Stomach (tissue), 8 donors: ENCODE measurements at regions not wholly inside any gene's neighbourhood (a gene's known extent, or its start where the extent isn't known, plus 50 kb on each side); places are given as distances from the start of the nearest gene placed in this dataset.
"Not testable (repeated sequence)": the region's sequence is repeated elsewhere in the genome, so short reads cannot be mapped to it uniquely, and the experiment has no call there.

Experiments used
- DNase-seq, 2 donors: peaks; one replicate each; pipeline versions ENCODE4 v3.0.0 to v3.0.0-alpha.2; 2013 to 2019
- H3K27ac ChIP-seq, 5 donors: fragments of 200-600 bp in 4 of 5; sonication (generic) in 4 of 5; one replicate each; pipeline ENCODE4 v1.5.1; 2013 to 2019; ENCODE audit warnings: mild to moderate bottlenecking in 1 of 5, moderate library complexity in 1 of 5
- H3K27me3 ChIP-seq, 3 donors: fragments of 200-600 bp; sonication (generic); one replicate each; pipeline ENCODE4 v1.5.1; 2017 to 2019; ENCODE audit warnings: mixed run types in 1 of 3
- H3K36me3 ChIP-seq, 4 donors: fragments of 200-600 bp; sonication (generic); 1 replicate in 3 of 4; 2 replicates in 1 of 4; pipeline ENCODE4 v1.5.1; 2016 to 2019
- H3K4me1 ChIP-seq, 4 donors: fragments of 200-600 bp; sonication (generic); one replicate each; pipeline ENCODE4 v1.5.1; 2016 to 2019
- H3K4me3 ChIP-seq, 4 donors: fragments of 200-600 bp; sonication (generic) in 3 of 4; one replicate each; pipeline ENCODE4 v1.5.1; 2016 to 2019; ENCODE audit warnings: mild to moderate bottlenecking in 1 of 4
- H3K9me3 ChIP-seq, 4 donors: fragments of 200-600 bp; sonication (generic); one replicate each; pipeline ENCODE4 v1.5.1; 2016 to 2019
- EP300 ChIP-seq: sonication (generic); formaldehyde crosslinking; IDR thresholded peaks from one replicate; pipeline ENCODE4 v1.6.1; 2017; ENCODE audit warnings: antibody characterized with exemption
- POLR2A ChIP-seq, 4 donors: fragments of 450-650 bp; IDR thresholded peaks; one replicate each; pipeline ENCODE4 v1.6.1; 2016; ENCODE audit warnings: antibody characterized with exemption in 4 of 4, control low read depth in 2 of 4, mild to moderate bottlenecking in 1 of 4, moderate library complexity in 1 of 4
- POLR2AphosphoS5 ChIP-seq, 3 donors: sonication (generic); formaldehyde crosslinking; IDR thresholded peaks; one replicate each; pipeline ENCODE4 v1.6.1; 2016; ENCODE audit warnings: antibody characterized with exemption in 3 of 3
- WGBS, 5 donors: extraction: QIAGEN DNeasy Blood & Tissue Kit in 3 of 5; methylation state at CpG; one replicate each; pipeline versions ENCODE4 v1.1.5 to v1.1.7; 2013 to 2018; 5-methylcytosine and 5-hydroxymethylcytosine counted together
- intact Hi-C: fragments of 100-400 bp; cut with DNase I; formaldehyde crosslinking; loops from one replicate; pipeline ENCODE4 v1.15.1; 2023; ENCODE audit warnings: low total_unique reads
- TF ChIP-seq, protein P1 (sequence below), 7 experiments: fragments of 450-650 bp in 4 of 7; fragments of 200-600 bp in 3 of 7; sonication (generic) in 3 of 7; IDR thresholded peaks; one replicate each; pipeline ENCODE4 v1.5.1; 2016 to 2019; ENCODE audit warnings: antibody characterized with exemption in 7 of 7, control low read depth in 2 of 7, mild to moderate bottlenecking in 1 of 7
- donor health status: healthy with polysubstance abuse.
- donor health status: Bipolar disorder and iron deficiency.
- donor health status: healthy.

DNA sequence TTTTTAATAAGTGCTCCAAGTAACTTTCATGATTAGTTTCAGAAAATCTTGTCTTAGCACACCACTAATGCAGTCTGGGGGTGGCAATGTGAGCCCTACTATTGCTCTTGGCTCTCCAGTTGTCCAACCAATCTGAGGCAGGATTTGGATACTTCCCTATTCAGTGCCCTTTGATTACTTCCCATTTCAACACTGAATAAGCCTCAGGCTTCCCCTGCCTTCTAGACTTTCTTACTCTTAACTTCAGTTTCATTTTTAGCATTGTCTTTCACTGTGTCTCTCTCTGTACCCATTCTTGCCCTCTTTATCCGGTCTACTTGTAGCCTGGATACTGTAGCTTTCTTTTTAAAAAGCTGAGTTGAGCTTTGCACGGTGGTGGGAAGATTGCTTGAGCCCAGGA is 186.1 kb downstream of the C9orf152 start:
- TF ChIP-seq POLR2A (IDR thresholded peaks at IDR 0.05) (no peak), POLR2AphosphoS5 (IDR thresholded peaks at IDR 0.05) (no peak), EP300 (no peak)
- TF ChIP-seq, protein P1, sequence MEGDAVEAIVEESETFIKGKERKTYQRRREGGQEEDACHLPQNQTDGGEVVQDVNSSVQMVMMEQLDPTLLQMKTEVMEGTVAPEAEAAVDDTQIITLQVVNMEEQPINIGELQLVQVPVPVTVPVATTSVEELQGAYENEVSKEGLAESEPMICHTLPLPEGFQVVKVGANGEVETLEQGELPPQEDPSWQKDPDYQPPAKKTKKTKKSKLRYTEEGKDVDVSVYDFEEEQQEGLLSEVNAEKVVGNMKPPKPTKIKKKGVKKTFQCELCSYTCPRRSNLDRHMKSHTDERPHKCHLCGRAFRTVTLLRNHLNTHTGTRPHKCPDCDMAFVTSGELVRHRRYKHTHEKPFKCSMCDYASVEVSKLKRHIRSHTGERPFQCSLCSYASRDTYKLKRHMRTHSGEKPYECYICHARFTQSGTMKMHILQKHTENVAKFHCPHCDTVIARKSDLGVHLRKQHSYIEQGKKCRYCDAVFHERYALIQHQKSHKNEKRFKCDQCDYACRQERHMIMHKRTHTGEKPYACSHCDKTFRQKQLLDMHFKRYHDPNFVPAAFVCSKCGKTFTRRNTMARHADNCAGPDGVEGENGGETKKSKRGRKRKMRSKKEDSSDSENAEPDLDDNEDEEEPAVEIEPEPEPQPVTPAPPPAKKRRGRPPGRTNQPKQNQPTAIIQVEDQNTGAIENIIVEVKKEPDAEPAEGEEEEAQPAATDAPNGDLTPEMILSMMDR (IDR thresholded peaks at IDR 0.05), result no peak
- H3K4me3 ChIP-seq, result no peak overlapping the region
- peak in 1 of 2 donors; percentile 14 for DNase-seq
- no peaks in the 10 kb centered on the region for H3K36me3 ChIP-seq
- no peaks in the 10 kb centered on the region for H3K27me3 ChIP-seq
- no peaks in the 10 kb centered on the region for H3K9me3 ChIP-seq
- intact Hi-C loops, result no loop called here
- H3K27ac ChIP-seq, result peak overlapping the region in 1 of 5 donors; percentile 17
- WGBS, 5 donors, result 62 to 70% (median 65%) methylated on average over 2 of the region's 2 CpGs
- H3K4me1 ChIP-seq, result no peaks in the 10 kb centered on the region

DNA sequence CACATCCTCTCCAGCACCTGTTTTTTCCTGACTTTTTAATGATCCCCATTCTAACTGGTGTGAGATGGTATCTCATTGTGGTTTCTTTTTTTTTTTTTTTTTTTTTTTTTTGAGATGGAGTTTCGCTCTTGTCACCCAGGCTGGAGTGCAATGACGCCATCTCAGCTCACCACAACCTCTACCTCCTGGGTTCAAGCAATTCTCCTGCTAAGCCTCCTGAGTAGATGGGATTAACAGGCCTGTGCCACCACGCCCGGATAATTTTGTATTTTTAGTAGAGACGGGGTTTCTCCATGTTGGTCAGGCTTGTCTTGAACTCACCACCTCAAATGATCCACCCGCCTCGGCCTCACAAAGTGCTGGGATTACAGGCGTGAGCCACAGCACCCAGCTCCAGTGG is 184.7 kb downstream of the C9orf152 start:
- 90 to 98% (median 91%) methylated on average over 8 of the region's 8 CpGs for WGBS, 5 donors

DNA sequence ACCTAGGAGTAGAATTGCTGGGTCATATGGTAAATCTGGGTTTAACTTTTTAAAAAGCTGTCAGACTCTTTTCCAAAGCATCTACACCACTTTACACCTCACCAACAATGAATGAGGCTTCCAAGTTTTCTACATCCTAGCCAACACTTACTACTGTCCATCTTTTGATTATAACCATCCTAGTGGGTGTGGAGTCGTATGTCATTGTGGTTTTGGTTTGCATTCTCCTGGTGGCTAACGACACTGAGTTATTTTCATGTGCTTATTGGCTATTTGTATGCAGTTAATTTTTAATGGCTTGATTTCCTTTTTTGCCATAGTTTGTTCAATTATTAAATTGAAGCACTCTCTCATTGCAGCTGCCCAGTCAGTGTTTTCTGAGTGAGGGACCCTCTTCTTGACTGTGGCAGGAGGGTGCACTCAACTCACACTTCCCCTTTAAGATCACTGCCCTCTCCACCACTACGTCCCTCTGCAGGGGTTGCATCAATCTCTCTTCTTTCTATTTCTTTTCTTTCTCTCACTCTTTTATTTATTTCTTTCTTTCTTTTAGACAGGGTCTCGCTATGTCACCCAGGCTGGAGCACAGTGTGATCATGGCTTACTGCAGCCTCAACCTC is 182.3 kb downstream of the C9orf152 start:
- Histone ChIP-seq H3K27ac (no peak overlapping the region), H3K9me3 (no peaks in the 10 kb centered on the region), H3K27me3 (no peaks in the 10 kb centered on the region), H3K4me3 (no peak overlapping the region), H3K4me1 (peaks cover 0 to 9% (median 0%) of the 10 kb centered on the region in 4 donors), H3K36me3 (no peaks in the 10 kb centered on the region)
- DNase-seq, result no peak
- intact Hi-C loops, result no loop called here
- 71 to 82% (median 76%) methylated on average over 4 of the region's 4 CpGs for WGBS, 5 donors
- no peak for TF ChIP-seq POLR2AphosphoS5 (IDR thresholded peaks at IDR 0.05)
- TF ChIP-seq, protein P1 (IDR thresholded peaks at IDR 0.05), result no peak
- no peak for TF ChIP-seq POLR2A (IDR thresholded peaks at IDR 0.05)
- no peak for TF ChIP-seq EP300

More for the DNA sequence above, 184.7 kb downstream of the C9orf152 start:
- DNase-seq, H3K36me3 ChIP-seq, H3K9me3 ChIP-seq, intact Hi-C loops, H3K4me3 ChIP-seq, H3K27ac ChIP-seq, H3K4me1 ChIP-seq, H3K27me3 ChIP-seq: not testable (repeated sequence)

DNA sequence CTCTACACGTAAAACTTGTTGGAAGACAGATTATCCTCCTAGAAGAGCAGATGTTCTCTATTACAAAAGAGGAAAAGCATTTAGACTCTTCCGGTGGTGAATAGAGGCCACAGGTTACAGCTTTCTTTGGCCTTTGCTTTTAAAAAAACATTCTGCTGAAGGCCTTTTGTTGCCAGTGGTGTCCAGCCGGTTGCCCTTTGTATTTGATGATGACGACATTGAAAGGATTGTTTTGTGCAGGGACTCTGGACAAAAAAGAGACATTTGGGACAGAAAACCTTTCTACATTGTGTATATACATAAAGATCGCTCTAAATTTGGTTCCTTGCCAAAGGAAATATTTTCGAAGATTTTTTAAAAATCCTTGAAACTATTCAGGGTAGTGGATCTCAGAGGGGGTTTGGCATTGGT is 180.3 kb downstream of the C9orf152 start:
- Histone ChIP-seq H3K4me1 (peaks cover 0 to 9% (median 0%) of the 10 kb centered on the region in 4 donors), H3K36me3 (no peaks in the 10 kb centered on the region), H3K27me3 (no peaks in the 10 kb centered on the region), H3K4me3 (no peak overlapping the region), H3K9me3 (no peaks in the 10 kb centered on the region), H3K27ac (peak overlapping the region in 2 of 5 donors; percentile 5 to 50)
- TF ChIP-seq EP300, result no peak
- TF ChIP-seq POLR2AphosphoS5 (IDR thresholded peaks at IDR 0.05), result no peak
- TF ChIP-seq, protein P1 (IDR thresholded peaks at IDR 0.05), result no peak
- TF ChIP-seq POLR2A (IDR thresholded peaks at IDR 0.05), result no peak
- DNase-seq, result peak in 1 of 2 donors; percentile 43
- intact Hi-C loops, result no loop called here
- 29 to 44% (median 38%) methylated on average over 6 of the region's 6 CpGs for WGBS, 5 donors

DNA sequence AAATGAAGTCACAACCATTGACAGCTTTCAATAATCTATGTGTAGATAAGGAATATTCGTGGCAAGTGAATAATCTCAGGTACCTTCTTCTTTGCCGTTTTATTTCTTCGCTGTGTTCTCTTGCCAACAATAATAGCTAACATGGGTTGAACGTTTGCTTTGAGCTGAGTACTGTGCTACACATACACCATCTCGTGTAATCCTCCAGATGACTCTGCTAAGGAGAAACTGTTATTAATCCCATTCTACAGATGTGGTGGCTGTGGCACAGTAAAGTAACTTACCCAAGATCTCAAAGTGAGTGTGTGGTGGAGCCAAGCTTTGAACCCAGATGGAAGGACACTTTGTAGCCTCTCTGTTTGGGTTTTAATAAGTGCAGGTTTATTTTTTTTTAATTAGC is 179.7 kb downstream of the C9orf152 start:
- peak overlapping the region in 2 of 5 donors; percentile 5 to 50 for H3K27ac ChIP-seq

More for the DNA sequence above, 179.7 kb downstream of the C9orf152 start:
- TF ChIP-seq, protein P1 (IDR thresholded peaks at IDR 0.05), result no peak
- TF ChIP-seq EP300, result no peak
- no peak for TF ChIP-seq POLR2AphosphoS5 (IDR thresholded peaks at IDR 0.05)
- TF ChIP-seq POLR2A (IDR thresholded peaks at IDR 0.05), result no peak
- Histone ChIP-seq H3K36me3 (no peaks in the 10 kb centered on the region), H3K9me3 (no peaks in the 10 kb centered on the region), H3K4me3 (no peak overlapping the region), H3K27me3 (no peaks in the 10 kb centered on the region), H3K4me1 (peaks cover 0 to 9% (median 0%) of the 10 kb centered on the region in 4 donors)
- WGBS, 5 donors, result 63 to 76% (median 69%) methylated on average over 5 of the region's 5 CpGs
- intact Hi-C loops, result no loop called here
- no peak for DNase-seq
